ENCODE measurements at regions not wholly inside any gene's neighbourhood (a gene's known extent, or its start where the extent isn't known, plus 50 kb on each side); places are given as distances from the start of the nearest gene placed in this dataset.

DNA sequence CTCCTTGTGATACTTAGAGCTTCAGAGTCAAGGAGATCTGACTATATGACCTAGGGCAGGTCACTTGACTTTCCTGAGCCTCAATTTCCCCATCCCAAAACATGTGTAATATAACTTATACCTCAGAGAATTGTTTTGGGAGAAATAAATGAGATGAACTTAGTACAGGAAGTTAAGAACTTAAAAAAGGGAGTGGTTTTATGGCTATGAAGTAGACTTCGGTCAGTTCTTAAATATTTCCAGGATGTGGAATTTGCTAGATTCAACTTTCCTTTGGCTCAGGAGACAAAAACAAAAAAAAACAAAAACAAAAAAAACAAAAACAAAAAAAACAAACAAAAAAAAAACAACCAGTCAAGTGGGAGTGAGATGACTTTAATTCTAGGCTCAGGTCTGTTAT lies 116.7 kb downstream of the EDEM1 start:
- DNase-seq (ENCODE audit: low read depth in 2 of 3, low spot score in 2 of 3) = no peak

DNA sequence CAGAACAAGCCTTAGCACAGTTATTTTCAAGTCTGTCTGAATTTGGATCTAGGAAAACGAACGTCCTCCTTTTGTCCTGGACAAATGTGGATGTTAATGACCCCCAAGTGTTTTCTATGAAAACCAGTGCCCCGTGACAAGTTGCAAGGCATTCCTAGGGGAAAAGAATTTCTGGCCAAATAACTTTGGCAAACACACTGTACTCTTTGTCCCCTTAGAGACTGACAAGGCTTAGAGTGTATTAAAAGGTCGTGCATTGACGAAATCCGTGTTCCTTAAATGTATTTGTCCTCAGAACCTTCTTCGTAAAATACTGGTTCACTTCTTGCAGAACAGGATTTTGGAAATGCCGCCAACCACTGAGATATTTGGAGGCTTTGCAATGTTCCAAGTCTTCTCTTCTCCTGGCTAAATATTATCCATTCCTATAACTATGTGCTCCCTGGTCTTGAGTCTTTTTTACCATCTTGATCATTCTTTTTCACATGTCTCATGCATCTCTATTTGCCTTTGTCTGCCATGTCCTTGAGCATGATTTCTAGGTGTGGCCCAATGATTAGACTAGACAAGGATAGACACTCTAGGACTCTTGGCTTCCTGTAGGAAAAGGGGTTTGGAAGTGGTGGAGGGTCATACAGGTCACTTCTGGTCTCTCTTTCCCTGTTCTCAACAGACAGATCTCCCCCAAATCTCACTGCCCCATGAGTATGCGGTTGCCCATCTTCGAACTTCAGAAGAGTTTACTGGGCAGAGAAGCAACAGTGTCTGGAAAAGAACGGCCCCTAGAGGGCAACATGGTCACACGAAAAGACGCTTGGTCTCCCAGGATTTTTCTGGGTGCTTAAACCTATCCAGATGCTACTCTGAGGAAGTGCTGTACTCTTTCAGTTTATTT lies 117.5 kb downstream of the EDEM1 start:
- DNase-seq (ENCODE audit: low read depth in 2 of 3, low spot score in 2 of 3) = peak in 2 of 3 donors; percentile 43 to 75

DNA sequence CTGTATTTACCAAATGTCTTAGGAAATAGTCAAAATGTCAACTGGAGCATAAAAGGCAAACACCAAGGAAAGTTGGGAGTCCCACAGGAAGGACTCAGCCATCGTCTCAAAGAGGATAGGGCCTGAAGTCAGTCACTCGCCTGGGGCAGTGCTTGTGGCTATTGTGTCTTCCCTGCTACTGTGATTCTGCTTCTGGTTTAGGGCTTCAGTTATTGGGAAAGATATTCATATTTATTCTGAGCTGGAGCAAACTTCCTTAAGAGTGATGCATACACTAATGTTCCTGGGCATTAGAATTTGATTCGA lies 118.1 kb downstream of the EDEM1 start:
- DNase-seq (ENCODE audit: low read depth in 2 of 3, low spot score in 2 of 3) = no peak

DNA sequence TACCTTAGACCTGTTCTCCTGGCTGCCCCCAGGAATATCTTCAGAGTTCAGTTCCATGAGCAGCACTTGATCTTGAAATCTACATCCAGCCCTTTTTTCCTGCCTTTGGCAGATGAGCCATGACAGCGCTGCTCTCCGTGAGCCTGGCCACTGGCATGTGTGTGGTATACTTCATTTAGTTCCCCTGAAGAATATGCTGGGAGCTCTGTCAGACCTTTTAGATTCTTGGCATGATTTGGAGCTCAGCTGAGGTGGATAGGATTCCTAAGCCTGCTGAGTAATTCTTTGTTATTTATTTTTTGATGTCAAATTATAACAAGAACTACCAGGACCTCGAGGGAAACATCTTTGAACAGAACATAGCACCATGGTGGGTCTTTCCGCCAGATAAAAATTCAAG lies 121.7 kb downstream of the EDEM1 start:
- DNase-seq (ENCODE audit: low read depth in 2 of 3, low spot score in 2 of 3) = no peak

DNA sequence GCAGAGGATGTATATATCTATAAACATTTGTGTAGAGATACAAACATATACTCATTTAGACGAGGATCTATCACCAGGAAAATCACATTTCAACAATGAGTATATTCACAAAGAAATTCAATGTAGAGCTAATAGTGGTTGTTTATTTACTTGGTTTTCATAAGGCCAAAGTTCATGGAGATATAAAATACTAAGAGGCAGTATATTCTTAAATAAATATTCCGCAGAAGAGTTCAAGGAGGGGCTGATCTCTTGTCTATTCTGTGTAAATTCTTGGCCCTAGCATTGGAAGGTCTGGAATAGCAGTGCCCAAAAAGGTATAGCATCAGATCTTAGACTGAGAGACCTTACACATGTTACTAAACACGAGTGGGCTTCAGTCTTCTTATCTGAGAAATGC lies 122.1 kb downstream of the EDEM1 start:
- no peak for DNase-seq (ENCODE audit: low read depth in 2 of 3, low spot score in 2 of 3)

DNA sequence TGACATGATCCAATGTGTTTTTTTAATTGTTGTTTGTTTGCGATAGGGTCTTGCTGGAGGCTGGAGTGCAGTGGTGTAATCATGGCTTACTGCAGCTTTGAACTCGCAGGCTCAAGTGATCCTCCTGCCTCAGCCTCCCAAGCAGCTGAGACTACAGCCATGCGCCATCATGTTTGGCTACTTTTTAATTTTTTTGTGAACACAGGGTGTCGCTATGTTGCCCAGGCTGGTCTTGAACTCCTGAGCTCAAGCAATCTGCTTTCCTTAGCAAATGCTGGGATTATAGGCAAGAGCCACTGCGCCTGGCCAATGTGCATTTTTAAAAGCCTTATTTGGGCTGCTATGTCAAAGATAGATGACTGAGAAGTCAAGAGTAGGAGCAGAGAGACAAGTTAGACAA lies 123.0 kb downstream of the EDEM1 start:
- DNase-seq (ENCODE audit: low read depth in 2 of 3, low spot score in 2 of 3) = no peak

DNA sequence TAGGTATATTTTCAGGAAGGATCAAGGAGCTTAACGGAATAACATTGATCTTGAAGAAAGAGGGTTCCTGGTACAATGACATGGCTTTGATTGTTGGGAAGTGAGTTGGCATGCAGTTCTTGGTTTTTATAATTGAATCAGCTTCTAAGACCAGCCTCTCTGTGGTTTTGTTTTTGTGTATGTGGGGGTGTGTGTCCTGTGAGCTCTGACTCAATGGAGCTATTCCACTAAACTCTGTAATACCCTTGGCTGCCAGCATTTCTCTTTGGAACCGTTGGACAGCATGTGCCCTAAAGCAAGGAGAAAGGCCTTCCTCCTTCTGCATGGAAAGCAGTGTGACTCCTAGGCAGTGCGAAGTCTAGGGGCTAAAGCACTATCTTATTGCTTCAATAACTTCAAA lies 124.8 kb downstream of the EDEM1 start:
- no peak for DNase-seq (ENCODE audit: low read depth in 2 of 3, low spot score in 2 of 3)

DNA sequence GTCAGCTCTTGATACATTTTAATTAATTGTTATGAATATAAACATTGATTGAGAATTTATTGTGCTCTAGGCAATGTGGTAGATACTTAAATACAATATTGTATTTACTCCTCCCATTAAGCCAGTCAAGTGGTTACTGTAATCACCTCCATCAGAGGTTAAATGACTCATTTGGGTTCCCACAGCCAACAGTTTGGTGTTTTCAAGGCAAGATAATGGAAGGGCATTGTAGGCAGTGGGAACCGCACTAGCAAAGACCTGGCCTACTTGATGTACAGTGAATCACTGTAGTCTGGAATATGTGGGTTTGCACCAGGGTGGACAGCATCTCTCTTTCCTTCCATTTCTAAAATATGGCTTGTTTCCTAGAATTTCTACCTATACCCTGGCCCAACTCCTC lies 127.4 kb downstream of the EDEM1 start:
- no peak for DNase-seq (ENCODE audit: low read depth in 2 of 3, low spot score in 2 of 3)

DNA sequence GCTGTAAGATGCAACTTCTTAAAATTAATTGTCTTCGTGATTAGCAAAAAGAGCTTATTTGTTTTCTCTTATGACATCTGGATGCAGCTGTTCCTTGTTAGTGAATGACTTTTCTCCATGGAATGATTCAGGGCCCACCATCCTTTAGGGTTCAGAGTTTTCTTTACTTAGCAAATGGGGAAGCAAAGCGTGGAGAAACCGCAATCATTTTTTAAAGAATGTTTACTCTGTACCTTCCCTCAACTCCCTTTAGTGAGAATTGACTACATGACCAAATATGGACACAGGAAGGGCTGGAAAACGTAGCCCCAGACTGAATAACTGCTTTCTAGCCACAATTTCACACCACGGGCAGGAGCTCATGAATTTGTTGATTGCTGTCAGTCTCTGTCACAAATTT lies 130.1 kb downstream of the EDEM1 start:
- peak in 1 of 3 donors; percentile 32 for DNase-seq (ENCODE audit: low read depth in 2 of 3, low spot score in 2 of 3)

DNA sequence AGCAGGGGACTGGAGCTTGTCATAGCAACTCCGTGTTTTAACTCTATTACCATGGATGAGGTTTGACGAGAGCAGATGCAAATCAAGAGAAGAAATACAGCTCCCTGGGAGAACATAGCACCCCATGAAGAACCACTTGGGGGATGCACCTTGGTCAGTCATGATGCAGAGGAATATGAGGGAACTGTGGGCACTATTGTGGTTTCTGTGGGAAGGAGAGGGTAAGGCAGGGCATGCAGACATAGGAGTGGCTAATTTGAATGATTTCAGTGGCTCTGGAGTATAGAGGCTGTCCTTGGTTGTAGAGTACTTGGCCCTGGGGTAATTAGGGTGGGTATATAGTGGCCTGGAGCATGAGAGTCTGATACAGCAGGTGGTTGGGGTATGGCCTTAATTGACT lies 131.9 kb downstream of the EDEM1 start:
- peak in 2 of 3 donors; percentile 14 to 41 for DNase-seq (ENCODE audit: low read depth in 2 of 3, low spot score in 2 of 3)

DNA sequence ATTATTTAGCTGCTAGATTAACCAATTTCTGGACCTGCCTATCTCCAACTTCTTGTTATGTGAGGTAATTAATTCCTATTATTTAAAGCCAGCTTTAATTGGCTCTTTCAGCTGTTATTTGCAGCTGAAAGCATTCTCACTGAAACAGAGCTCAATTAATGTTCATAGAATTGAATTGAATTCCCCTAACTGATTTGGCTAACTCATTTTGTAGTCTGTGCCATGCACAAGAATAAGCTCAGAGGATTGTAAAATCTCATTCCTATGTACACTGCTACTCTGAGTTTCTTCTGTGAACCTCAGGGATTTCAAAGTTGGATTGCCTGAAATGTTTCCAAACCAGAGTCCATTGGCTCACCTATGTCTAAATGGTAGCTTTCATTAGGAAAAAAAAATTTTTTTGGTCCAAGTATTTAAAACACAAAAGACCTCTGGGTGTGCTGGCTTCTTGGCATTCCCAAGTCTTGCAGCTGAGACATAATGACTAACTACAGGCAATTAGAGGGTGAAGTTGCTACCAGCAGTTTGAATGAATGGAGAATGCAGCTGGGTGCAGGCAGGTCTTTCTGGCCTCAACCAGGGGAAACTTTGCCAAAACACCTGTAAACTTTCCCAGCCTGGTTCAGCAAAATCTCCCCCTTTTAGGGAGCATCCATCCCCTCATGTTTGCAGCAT lies 134.3 kb downstream of the EDEM1 start:
- DNase-seq (ENCODE audit: low read depth in 2 of 3, low spot score in 2 of 3) = no peak

DNA sequence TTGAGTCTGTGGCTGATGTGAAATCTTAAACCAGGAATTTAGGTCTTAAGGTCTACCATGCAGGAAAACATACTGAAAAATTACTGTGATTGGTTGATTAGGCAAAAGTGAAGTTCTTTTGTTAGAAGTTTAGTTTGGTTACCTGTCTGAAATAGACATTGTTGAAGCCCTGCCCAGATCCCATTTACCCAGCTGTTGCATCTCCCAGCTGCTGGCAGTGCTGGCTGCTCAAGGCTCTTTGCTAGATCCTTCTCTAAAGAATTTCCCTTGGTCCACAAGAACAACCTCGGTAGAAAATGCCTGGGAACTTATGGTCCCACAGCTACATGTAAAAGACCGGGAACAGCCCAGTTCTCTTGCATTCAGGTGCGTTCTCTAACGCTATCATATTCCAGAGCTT lies 137.3 kb downstream of the EDEM1 start:
- no peak for DNase-seq (ENCODE audit: low read depth in 2 of 3, low spot score in 2 of 3)

DNA sequence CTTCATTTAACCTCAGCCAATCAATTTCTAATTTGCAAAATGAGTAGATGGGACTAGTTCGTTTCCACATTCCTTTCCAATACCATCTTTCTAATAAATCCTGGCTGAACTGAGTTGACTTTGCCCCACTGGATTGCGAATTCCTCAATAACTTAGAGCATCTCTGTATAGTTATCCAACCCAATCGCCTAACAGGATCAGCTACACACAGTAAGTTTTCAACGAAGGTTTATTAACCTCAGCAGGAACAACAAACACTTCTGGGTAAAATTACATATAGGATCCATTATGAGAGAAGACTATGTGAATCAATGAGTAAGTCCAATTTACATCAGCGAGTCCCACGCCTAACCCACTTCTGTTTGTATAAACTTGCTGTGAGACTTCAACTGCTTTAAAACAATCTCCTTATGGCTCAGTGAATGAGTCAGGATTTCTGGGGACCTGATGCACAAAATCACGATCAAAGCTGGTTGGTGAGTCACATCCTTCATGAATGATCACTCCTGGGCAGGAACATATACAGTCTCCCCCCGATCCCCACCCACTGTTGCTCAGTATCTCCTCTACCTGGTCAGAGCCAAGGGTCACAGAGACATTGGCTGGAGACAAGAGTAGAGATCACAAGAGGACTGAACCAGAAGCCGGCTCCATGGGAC lies 142.8 kb downstream of the EDEM1 start:
- DNase-seq (ENCODE audit: low read depth in 2 of 3, low spot score in 2 of 3) = no peak

DNA sequence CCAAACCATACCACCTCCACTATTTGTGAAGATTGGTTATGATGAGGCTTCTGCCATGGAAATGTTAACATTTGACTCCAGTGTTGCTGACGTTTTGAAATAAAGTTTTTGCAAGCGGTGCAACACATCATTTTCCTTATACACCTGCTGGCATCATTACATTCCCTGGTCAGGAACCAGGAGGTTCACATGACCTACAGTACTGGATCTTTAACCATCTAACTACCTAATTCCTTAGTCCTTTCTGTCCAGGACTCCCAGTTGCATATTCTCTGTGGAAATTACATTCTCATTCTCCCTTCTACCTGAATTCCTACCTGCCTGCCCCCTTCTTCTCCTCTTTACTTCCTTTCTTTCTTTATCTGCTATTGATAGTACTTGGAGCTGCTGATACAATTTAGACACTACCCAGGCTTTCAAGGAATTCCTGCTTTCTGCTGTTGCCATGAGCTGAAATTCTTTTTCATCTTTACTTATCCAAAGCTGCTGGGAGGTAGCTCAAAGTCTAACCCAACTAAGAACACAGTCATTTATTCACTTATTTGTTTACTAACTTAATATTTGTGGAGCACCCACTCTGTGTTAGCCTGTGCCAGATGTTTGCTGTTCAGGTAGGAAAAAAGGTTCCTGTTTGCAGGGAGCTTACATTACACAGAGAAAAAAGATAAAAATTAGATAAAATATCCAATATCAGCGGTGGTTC lies 144.2 kb downstream of the EDEM1 start:
- no peak for DNase-seq (ENCODE audit: low read depth in 2 of 3, low spot score in 2 of 3)

DNA sequence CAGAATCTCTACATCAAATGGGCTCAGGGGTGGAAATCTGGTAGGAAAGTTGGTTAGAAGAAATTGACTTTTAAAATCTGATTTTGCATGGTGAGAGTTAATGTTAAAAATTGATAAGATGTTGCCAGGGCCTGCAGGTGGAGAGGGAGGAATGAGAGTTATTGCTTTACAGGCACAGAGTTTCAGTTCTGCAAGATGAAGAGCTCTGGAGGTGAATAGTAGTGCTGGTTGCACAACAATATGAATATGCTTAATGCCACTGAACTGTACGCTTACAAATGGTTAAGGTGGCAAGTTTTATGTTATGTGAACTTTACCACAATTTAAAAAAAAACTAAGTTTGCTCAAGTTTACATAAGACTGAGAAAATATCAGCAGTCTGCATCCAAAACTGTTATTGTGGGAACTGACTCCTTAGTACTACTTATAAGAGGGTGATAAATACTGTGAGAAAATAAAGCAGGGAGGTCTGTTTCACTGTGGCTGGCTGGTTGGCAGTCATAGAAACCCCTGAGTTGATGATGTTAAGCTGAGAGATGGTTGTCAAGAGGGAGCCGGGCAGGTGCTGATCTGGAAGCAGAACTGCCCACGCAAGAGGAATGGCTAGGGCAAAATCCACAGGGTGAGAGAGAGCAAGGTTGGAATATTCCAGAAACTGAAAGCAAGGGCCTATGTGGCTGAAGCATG lies 144.9 kb downstream of the EDEM1 start:
- no peak for DNase-seq (ENCODE audit: low read depth in 2 of 3, low spot score in 2 of 3)

DNA sequence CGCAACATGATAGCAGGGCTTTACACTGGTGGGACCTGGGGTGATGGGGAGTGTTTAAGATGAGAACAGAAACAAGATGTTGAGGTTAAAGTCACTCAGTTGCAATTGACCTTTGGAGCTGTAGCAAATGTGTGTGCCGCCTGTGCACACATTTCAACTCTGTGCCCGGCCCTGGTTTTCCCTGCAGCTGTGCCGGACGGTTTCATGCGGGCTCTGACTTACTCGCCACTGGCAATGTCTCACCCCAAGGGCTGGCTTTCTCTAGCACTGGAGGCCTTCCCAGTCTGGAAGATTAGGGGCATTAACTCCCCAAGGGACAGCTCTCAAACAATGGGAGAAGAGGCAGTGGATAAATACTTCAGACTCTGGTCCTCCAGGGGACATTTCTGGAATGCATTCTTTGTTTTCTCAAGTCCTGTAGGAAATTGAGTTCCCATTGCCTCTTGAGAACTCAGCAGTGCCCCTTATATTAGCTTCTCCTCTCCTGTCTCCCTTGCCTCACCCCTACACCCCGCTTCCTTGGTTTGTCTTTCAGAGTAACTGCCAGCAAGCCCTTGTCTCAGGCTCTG lies 152.5 kb downstream of the EDEM1 start:
- no peak for DNase-seq (ENCODE audit: low read depth in 2 of 3, low spot score in 2 of 3)

DNA sequence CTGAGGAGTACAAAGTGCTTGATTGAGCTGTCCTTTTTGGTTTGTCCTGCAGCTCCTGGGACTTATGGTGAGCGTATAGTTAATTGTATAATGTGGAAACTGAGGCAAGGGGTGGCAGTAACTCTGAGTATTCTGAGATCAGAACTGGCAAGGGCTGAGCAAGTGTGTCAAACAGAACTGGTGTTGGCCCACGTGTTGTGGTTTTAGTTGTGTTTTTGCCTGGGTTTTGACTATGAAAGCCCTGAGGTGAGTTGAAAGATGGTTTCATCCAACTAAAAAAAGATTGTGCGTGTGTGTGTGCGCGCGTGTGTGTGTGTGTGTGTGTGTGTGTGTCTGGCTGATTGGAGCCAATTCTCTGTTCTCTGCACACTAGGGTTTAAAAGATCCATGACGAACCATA lies 154.1 kb downstream of the EDEM1 start:
- no peak for DNase-seq (ENCODE audit: low read depth in 2 of 3, low spot score in 2 of 3)

DNA sequence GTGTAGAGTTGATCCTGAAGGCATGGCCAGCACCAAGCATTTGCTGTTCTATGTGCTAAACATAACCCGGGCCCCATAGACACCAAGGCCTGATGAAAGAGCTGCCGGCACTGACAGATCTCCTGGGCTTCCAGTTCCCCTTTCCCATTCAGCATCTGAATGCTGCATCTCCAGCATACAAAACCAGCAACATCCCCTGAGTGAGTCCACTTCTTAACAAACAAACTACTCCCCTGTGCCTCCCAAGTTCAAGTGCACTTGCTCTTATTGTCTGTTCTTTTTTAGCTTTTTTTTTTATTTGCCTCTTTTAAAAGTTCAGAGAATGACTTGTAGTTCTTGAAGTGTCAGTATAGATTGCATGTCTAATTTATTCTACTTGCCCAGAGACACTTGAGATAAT lies 156.0 kb downstream of the EDEM1 start:
- no peak for DNase-seq (ENCODE audit: low read depth in 2 of 3, low spot score in 2 of 3)

DNA sequence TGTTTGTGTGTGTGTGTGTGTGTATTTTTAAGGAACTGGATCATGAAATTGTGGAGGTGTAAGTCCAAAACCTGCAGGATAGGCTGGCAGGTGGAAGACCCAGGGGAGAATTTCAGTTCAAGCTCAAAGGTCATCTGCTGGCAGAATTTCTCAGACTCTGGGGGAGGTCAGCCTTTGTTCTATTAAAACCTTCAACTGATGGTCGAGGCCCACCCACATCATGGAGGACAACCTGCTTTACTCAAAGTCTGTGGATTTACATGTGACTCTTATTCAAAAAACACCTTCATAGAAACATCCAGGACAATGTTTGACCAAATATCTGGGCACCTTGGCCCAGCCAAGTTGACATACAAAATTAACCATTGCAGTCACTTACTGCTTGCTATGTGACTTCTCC lies 157.2 kb downstream of the EDEM1 start:
- no peak for DNase-seq (ENCODE audit: low read depth in 2 of 3, low spot score in 2 of 3)

DNA sequence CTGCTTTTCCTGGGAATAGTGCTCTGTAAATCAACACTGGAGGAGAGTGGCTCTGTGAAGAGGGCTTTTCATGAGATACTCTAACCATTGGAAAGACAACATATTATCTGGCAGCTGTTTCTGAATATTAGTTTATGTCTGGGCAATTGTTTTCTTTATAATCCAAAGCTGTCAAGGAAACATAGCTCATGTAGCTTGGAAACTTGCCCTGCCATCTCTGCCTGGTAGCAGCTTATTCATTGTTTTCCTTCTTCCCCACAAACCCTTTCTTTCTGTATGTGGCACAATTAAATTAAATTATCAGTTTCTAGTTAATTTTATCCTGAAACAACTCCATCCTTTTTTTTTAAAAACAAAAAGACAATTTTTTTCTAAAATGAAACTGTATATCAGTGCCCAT lies 160.0 kb downstream of the EDEM1 start:
- peak in 1 of 3 donors; percentile 7 for DNase-seq (ENCODE audit: low read depth in 2 of 3, low spot score in 2 of 3)
